GM12891 (cell line): ENCODE measurements at regions not wholly inside any gene's neighbourhood (a gene's known extent, or its start where the extent isn't known, plus 50 kb on each side); places are given as distances from the start of the nearest gene placed in this dataset.

ENCODE experiments used
- POLR2A ChIP-seq: IDR thresholded peaks from 2 replicates; pipeline ENCODE4 v1.6.1; 2011; ENCODE audit warnings: low read depth, low read length, control low read depth
- POLR2AphosphoS5 ChIP-seq: IDR thresholded peaks from 2 replicates; pipeline ENCODE4 v1.6.1; 2011; ENCODE audit warnings: low read depth, low read length, control low read depth
- TAF1 ChIP-seq: IDR thresholded peaks from 2 replicates; pipeline ENCODE4 v1.6.1; 2011; ENCODE audit warnings: low read depth, low read length, control low read depth

GRCh38 chrX:63428348-63428747, 77.2 kb upstream of the SPIN4 start:
- TF ChIP-seq POLR2A = no peak
- no peak for TF ChIP-seq POLR2AphosphoS5
- no peak for TF ChIP-seq TAF1
